Left lung (tissue), 4 donors: ENCODE measurements at regions not wholly inside any gene's neighbourhood (a gene's known extent, or its start where the extent isn't known, plus 50 kb on each side); places are given as distances from the start of the nearest gene placed in this dataset.

Source experiments
- ATAC-seq: fragments of 200-7000 bp; cut with Tn5 transposase; one replicate; pipeline ENCODE4 v1.9.1; 2020; ENCODE audit warnings: moderate library complexity
- DNase-seq, 4 donors: peaks; one replicate each; pipeline ENCODE4 v3.0.0-alpha.2; 2013 to 2020
- H3K27ac ChIP-seq, 2 donors: fragments of 200-600 bp; sonication (generic) in 1 of 2; one replicate each; pipeline versions ENCODE4 v1.5.0 to v1.8.0; 2020 to 2021
- H3K27me3 ChIP-seq, 2 donors: fragments of 200-600 bp; sonication (generic) in 1 of 2; one replicate each; pipeline versions ENCODE4 v1.5.0 to v1.8.0; 2020 to 2021
- H3K36me3 ChIP-seq, 2 donors: fragments of 200-600 bp; sonication (generic) in 1 of 2; one replicate each; pipeline versions ENCODE4 v1.5.0 to v1.8.0; 2020 to 2021
- H3K4me1 ChIP-seq, 2 donors: fragments of 200-600 bp; one replicate each; pipeline ENCODE4 v1.8.0; 2021
- H3K4me3 ChIP-seq, 2 donors: fragments of 200-600 bp; sonication (generic) in 1 of 2; one replicate each; pipeline versions ENCODE4 v1.5.0 to v1.8.0; 2020 to 2021; ENCODE audit warnings: mild to moderate bottlenecking in 1 of 2
- H3K9me3 ChIP-seq, 2 donors: fragments of 200-600 bp; sonication (generic) in 1 of 2; one replicate each; pipeline versions ENCODE4 v1.5.0 to v1.8.0; 2020 to 2021
- intact Hi-C, 2 donors: fragments of 100-400 bp; cut with DNase I; formaldehyde crosslinking; loops; one replicate each; pipeline versions ENCODE4 v1.11.2 to v1.14.2; 2022
- TF ChIP-seq, protein P1 (sequence below), 2 donors: fragments of 200-600 bp; sonication (generic) in 1 of 2; IDR thresholded peaks; one replicate each; pipeline versions ENCODE4 v1.5.0 to v1.8.0; 2021; ENCODE audit warnings: antibody characterized with exemption in 2 of 2
- donor health status: DM: no; HTN: yes; CAD: no.
- donor health status: DM: no; HTN: no; CAD: no.

DNA sequence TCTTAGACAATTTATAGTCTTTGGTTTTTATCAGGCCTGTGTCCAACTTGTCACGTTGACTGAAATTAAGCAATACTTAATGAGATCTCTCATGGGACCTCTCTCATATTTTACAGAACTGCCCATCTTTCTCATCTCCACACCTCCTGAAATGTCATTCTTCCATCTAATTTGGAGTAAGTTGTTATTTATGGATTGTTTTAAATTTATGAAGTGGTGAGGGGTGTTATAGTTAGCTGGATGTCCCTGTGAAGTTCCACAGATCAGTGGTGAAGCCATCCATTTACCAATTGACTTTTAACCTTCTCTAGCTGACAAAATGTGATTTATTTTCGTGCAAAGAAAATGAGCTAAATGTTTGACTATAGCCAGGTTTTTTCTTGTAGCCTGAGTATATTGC lies 824.9 kb downstream of the KCNJ2 start:
- intact Hi-C loops = no loop called here
- H3K4me3 ChIP-seq = no peak overlapping the region
- DNase-seq (no peak), ATAC-seq (no peak)
- TF ChIP-seq, protein P1, sequence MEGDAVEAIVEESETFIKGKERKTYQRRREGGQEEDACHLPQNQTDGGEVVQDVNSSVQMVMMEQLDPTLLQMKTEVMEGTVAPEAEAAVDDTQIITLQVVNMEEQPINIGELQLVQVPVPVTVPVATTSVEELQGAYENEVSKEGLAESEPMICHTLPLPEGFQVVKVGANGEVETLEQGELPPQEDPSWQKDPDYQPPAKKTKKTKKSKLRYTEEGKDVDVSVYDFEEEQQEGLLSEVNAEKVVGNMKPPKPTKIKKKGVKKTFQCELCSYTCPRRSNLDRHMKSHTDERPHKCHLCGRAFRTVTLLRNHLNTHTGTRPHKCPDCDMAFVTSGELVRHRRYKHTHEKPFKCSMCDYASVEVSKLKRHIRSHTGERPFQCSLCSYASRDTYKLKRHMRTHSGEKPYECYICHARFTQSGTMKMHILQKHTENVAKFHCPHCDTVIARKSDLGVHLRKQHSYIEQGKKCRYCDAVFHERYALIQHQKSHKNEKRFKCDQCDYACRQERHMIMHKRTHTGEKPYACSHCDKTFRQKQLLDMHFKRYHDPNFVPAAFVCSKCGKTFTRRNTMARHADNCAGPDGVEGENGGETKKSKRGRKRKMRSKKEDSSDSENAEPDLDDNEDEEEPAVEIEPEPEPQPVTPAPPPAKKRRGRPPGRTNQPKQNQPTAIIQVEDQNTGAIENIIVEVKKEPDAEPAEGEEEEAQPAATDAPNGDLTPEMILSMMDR (IDR thresholded peaks at IDR 0.05) = no peak
- no peaks in the 10 kb centered on the region for H3K4me1 ChIP-seq
- H3K27me3 ChIP-seq = no peaks in the 10 kb centered on the region
- peaks cover 0 to 6% of the 10 kb centered on the region in 2 donors for H3K9me3 ChIP-seq
- H3K36me3 ChIP-seq = no peaks in the 10 kb centered on the region
- no peak overlapping the region for H3K27ac ChIP-seq

DNA sequence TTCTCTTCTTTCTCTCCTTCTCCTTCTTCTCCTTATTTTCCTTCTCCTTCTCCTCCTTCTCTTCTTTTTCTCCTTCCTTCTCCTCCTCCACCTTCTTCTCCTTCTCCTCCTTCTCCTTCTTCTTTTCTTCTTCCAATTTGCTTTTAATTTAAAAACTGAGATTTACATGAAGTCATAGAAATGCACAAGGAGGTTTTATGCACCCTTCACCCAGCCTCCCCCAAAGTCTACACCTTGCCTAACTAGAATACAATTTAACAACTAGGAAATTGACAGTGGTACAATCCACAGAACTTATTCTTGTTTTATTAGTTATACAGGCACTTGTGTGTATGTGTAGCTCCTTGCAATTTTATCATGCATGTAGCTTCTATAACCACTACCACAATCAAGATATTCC lies 826.7 kb downstream of the KCNJ2 start:
- no peaks in the 10 kb centered on the region for H3K36me3 ChIP-seq
- peaks cover 0 to 4% of the 10 kb centered on the region in 2 donors for H3K9me3 ChIP-seq
- ATAC-seq (no peak), DNase-seq (no peak)
- H3K27me3 ChIP-seq = no peaks in the 10 kb centered on the region
- no peaks in the 10 kb centered on the region for H3K4me1 ChIP-seq
- H3K27ac ChIP-seq = no peak overlapping the region
- intact Hi-C loops = no loop called here
- TF ChIP-seq, protein P1 (IDR thresholded peaks at IDR 0.05) = no peak
- H3K4me3 ChIP-seq = no peak overlapping the region

DNA sequence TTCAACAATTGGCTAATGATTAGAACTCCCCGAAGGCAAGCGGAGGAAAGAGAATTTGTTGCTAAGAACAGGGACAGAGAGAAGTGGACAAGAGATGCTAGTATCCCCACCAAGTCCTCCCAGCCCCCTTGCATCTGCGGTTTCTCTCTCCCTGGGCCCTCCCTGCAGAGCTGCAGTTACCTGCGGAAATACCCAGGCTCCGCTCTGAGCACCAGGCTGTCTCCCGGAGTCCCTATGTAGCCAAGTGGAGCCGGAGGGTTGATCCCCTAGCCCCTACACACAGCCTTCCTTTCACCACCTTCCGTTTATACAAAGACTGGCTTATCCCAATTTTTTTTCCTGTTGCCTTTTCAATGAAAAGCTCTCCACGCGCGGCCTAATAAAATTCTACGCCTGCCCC lies 834.4 kb downstream of the KCNJ2 start:
- H3K27ac ChIP-seq = no peak overlapping the region
- intact Hi-C loops = loop anchor here in 1 of 2 donors (10.0 kb wide), 1 partner anchor 59 kb away; no protein-coding TSS in a partner anchor
- H3K27me3 ChIP-seq = no peaks in the 10 kb centered on the region
- TF ChIP-seq, protein P1 (IDR thresholded peaks at IDR 0.05) = no peak
- ATAC-seq (no peak), DNase-seq (no peak)
- H3K4me1 ChIP-seq = no peaks in the 10 kb centered on the region
- no peak overlapping the region for H3K4me3 ChIP-seq
- peaks cover 0 to 8% of the 10 kb centered on the region in 2 donors for H3K9me3 ChIP-seq
- no peaks in the 10 kb centered on the region for H3K36me3 ChIP-seq

DNA sequence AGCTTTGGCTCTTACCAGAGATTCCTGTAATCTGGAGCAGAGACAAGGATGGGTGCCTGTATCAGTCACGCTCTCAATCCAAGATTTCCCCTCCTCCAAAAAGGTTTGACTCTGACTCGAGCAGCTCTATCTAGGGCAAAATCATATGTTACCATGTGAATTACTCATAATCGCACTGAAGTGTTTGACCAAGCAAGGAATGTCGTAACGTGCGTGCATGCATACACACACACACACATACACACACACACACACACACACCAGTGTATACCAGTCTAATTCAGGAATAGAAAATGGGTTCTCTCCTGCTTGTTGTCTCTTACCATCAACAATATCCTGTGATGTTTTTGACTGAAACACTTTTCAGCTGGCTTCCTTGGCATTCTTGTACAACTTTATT lies 835.1 kb downstream of the KCNJ2 start:
- Histone ChIP-seq H3K27ac (no peak overlapping the region), H3K4me1 (no peaks in the 10 kb centered on the region), H3K9me3 (peaks cover 0 to 8% of the 10 kb centered on the region in 2 donors), H3K27me3 (no peaks in the 10 kb centered on the region), H3K4me3 (no peak overlapping the region), H3K36me3 (no peaks in the 10 kb centered on the region)
- DNase-seq (peak in 1 of 4 donors; percentile 35), ATAC-seq (peak; percentile 51)
- TF ChIP-seq, protein P1 (IDR thresholded peaks at IDR 0.05) = no peak
- intact Hi-C loops = loop anchor here in 1 of 2 donors (10.0 kb wide), 1 partner anchor 60 kb away; no protein-coding TSS in a partner anchor

DNA sequence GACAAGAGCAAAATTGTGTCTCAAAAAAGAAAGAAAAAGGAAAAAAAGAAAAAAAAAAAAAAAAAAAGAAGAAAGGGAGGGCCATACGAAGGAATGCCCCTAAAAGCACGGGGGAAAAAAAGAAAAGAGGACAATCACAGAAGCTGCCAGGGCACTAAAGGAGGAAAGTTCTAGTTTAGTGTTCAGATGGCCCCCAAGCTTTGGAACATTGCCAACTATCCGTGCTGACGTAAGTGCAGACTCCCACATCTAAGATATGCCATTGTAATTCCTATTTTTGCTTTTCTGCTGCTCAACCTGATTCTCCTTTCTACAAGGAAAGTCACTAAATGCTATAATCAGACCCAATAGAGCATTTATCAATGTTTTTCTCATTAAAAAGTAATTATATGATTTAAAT lies 842.1 kb downstream of the KCNJ2 start:
- Histone ChIP-seq H3K27ac (no peak overlapping the region), H3K4me3 (no peak overlapping the region), H3K27me3 (no peaks in the 10 kb centered on the region), H3K36me3 (no peaks in the 10 kb centered on the region), H3K9me3 (peaks cover 0 to 8% of the 10 kb centered on the region in 2 donors), H3K4me1 (no peaks in the 10 kb centered on the region)
- ATAC-seq = no peak
- intact Hi-C loops = no loop called here
- TF ChIP-seq, protein P1 (IDR thresholded peaks at IDR 0.05) = no peak
- no peak for DNase-seq
